IMR-90 (cell line): ENCODE measurements at regions not wholly inside any gene's neighbourhood (a gene's known extent, or its start where the extent isn't known, plus 50 kb on each side); places are given as distances from the start of the nearest gene placed in this dataset.

Experiments
- ATAC-seq: fragments of 200-7000 bp; cut with Tn5 transposase; 2 replicates; pipeline ENCODE4 v1.9.1; 2020; ENCODE audit warnings: low read depth, mild to moderate bottlenecking, moderate library complexity
- BruUV-seq: library from RNA; stranded (reverse); fragments of 400-500 nt; replicated peaks from 2 replicates; lab custom pipeline; 2021; lab: Mats Ljungman, UMichigan
- CTCF ChIA-PET: fragments of 300-600 bp; formaldehyde crosslinking; extraction: SDS; loops from one replicate; lab custom pipeline; 2021; ENCODE audit warnings: antibody characterized with exemption; lab: Yijun Ruan, JAX
- POLR2A ChIA-PET: fragments of 300-600 bp; sonication (Branson Sonifier 250); formaldehyde crosslinking; loops from one replicate; lab custom pipeline; 2022; ENCODE audit warnings: antibody characterized with exemption; ENCODE audit not compliant: unreplicated experiment; lab: Charles Lee
- DNase-seq: peaks from one replicate; pipeline ENCODE4 v3.0.0; 2013
- H2AFZ ChIP-seq: replicated peaks from 2 replicates; pipeline ENCODE3; 2013; ENCODE audit warnings: low read length, mild to moderate bottlenecking; ENCODE audit not compliant: poor library complexity
- H2AK5ac ChIP-seq: 2 replicates; pipeline ENCODE4 v1.6.1; 2013; ENCODE audit warnings: low read depth, low read length, inconsistent platforms
- H2AK9ac ChIP-seq: replicated peaks from 2 replicates; pipeline ENCODE3; 2013; ENCODE audit warnings: mild to moderate bottlenecking, low read depth, low read length, moderate library complexity; ENCODE audit not compliant: poor library complexity
- H2BK120ac ChIP-seq: 2 replicates; pipeline ENCODE4 v1.6.1; 2013; ENCODE audit warnings: low read depth, low read length, inconsistent platforms
- H2BK15ac ChIP-seq: 3 replicates; pipeline ENCODE4 v1.6.1; 2013; ENCODE audit warnings: low read depth, low read length, inconsistent platforms
- H2BK20ac ChIP-seq: 2 replicates; pipeline ENCODE4 v1.6.1; 2013; ENCODE audit warnings: low read depth, mild to moderate bottlenecking, inconsistent platforms, low read length, moderate library complexity
- H2BK5ac ChIP-seq: 2 replicates; pipeline ENCODE4 v1.6.1; 2013; ENCODE audit warnings: mild to moderate bottlenecking, low read depth, low read length, inconsistent platforms; ENCODE audit not compliant: poor library complexity, severe bottlenecking
- H3K14ac ChIP-seq: replicated peaks from 2 replicates; pipeline ENCODE4 v1.6.1; 2013; ENCODE audit warnings: low read depth, low read length, inconsistent platforms
- H3K18ac ChIP-seq: 2 replicates; pipeline ENCODE4 v1.6.1; 2013; ENCODE audit warnings: low read depth, low read length, control low read depth
- H3K23ac ChIP-seq: 2 replicates; pipeline ENCODE4 v1.6.1; 2013; ENCODE audit warnings: low read depth, low read length, inconsistent platforms
- H3K27ac ChIP-seq: 2 replicates; pipeline ENCODE4 v1.5.1; 2013; ENCODE audit warnings: mild to moderate bottlenecking, control low read depth, low read length; ENCODE audit not compliant: insufficient read depth
- H3K27me3 ChIP-seq: 2 replicates; pipeline ENCODE4 v1.6.1; 2013; ENCODE audit warnings: low read length; ENCODE audit not compliant: control insufficient read depth, insufficient read depth
- H3K36me3 ChIP-seq: 2 replicates; pipeline ENCODE4 v1.6.1; 2013; ENCODE audit warnings: low read length, mixed read lengths; ENCODE audit not compliant: control insufficient read depth, insufficient read depth
- H3K4ac ChIP-seq: 2 replicates; pipeline ENCODE4 v1.6.1; 2013; ENCODE audit warnings: low read depth, low read length, inconsistent platforms
- H3K4me1 ChIP-seq: 2 replicates; pipeline ENCODE4 v1.6.1; 2013; ENCODE audit warnings: low read length, mixed read lengths; ENCODE audit not compliant: control insufficient read depth, insufficient read depth
- H3K4me2 ChIP-seq: 2 replicates; pipeline ENCODE4 v1.6.1; 2013; ENCODE audit warnings: low read depth, mild to moderate bottlenecking, control low read depth, low read length, moderate library complexity
- H3K4me3 ChIP-seq: 2 replicates; pipeline ENCODE4 v1.5.1; 2013; ENCODE audit warnings: low read depth, mild to moderate bottlenecking, control low read depth, low read length, moderate library complexity; ENCODE audit not compliant: insufficient read depth
- H3K56ac ChIP-seq: 2 replicates; pipeline ENCODE4 v1.6.1; 2013; ENCODE audit warnings: low read length, inconsistent platforms; ENCODE audit not compliant: insufficient read depth; ENCODE audit errors: extremely low read depth
- H3K79me1 ChIP-seq, 2 experiments: 2 replicates each; pipeline ENCODE4 v1.6.1; 2013; ENCODE audit warnings: low read length in 2 of 2, inconsistent platforms in 1 of 2, low read depth in 1 of 2
- H3K9ac ChIP-seq: 2 replicates; pipeline ENCODE4 v1.6.1; 2013; ENCODE audit warnings: low read depth, low read length, control low read depth
- H3K9me1 ChIP-seq: 2 replicates; pipeline ENCODE4 v1.6.1; 2013; ENCODE audit warnings: low read length, inconsistent platforms; ENCODE audit not compliant: insufficient read depth
- H3K9me3 ChIP-seq: 2 replicates; pipeline ENCODE4 v1.6.1; 2013; ENCODE audit warnings: low read length; ENCODE audit not compliant: control insufficient read depth, insufficient read depth
- H4K20me1 ChIP-seq: 2 replicates; pipeline ENCODE4 v1.6.1; 2013; ENCODE audit warnings: low read length, inconsistent platforms; ENCODE audit not compliant: insufficient read depth
- H4K5ac ChIP-seq: 2 replicates; pipeline ENCODE4 v1.6.1; 2013; ENCODE audit warnings: mild to moderate bottlenecking, low read depth, low read length, control low read depth
- H4K8ac ChIP-seq, 2 experiments: 2 replicates each; pipeline ENCODE4 v1.6.1; 2013; ENCODE audit warnings: low read depth in 2 of 2, low read length in 2 of 2, control low read depth in 1 of 2, inconsistent platforms in 1 of 2
- H4K91ac ChIP-seq: 2 replicates; pipeline ENCODE4 v1.6.1; 2013; ENCODE audit warnings: low read depth, low read length, inconsistent platforms; ENCODE audit not compliant: insufficient read depth
- BHLHE40 ChIP-seq: fragments of 150-350 bp; IDR thresholded peaks from 2 replicates; pipeline ENCODE4 v1.6.1; 2016; ENCODE audit warnings: mild to moderate bottlenecking, low read depth, low read length
- CHD1 ChIP-seq: IDR thresholded peaks from 2 replicates; pipeline ENCODE4 v1.6.1; 2012; ENCODE audit warnings: low read depth, low read length, improper control_type of control experiment
- ELK1 ChIP-seq: fragments of 150-350 bp; IDR thresholded peaks from 2 replicates; pipeline ENCODE4 v1.6.1; 2016; ENCODE audit warnings: low read depth, mild to moderate bottlenecking, low read length, moderate library complexity, borderline replicate concordance
- MAFK ChIP-seq: IDR thresholded peaks from 2 replicates; pipeline ENCODE4 v1.6.1; 2012; ENCODE audit warnings: low read depth, low read length, improper control_type of control experiment
- MAZ ChIP-seq: IDR thresholded peaks from 2 replicates; pipeline ENCODE4 v1.6.1; 2012; ENCODE audit warnings: low read depth, mild to moderate bottlenecking, low read length, improper control_type of control experiment, moderate library complexity, borderline replicate concordance
- MXI1 ChIP-seq: IDR thresholded peaks from 2 replicates; pipeline ENCODE4 v1.6.1; 2012; ENCODE audit warnings: low read depth, mild to moderate bottlenecking, low read length, moderate library complexity, borderline replicate concordance
- NFE2L2 ChIP-seq: fragments of 150-350 bp; IDR thresholded peaks from 2 replicates; pipeline ENCODE4 v1.6.1; 2016; ENCODE audit warnings: low read depth, mild to moderate bottlenecking, low read length
- RAD21 ChIP-seq: IDR thresholded peaks from 2 replicates; pipeline ENCODE4 v1.6.1; 2012; ENCODE audit warnings: low read length, improper control_type of control experiment
- RCOR1 ChIP-seq: IDR thresholded peaks from 2 replicates; pipeline ENCODE4 v1.6.1; 2012; ENCODE audit warnings: mild to moderate bottlenecking, low read length, improper control_type of control experiment; ENCODE audit not compliant: insufficient replicate concordance
- USF2 ChIP-seq: fragments of 150-350 bp; IDR thresholded peaks from 2 replicates; pipeline ENCODE4 v1.6.1; 2017; ENCODE audit warnings: mild to moderate bottlenecking, antibody characterized with exemption, low read length, low read depth
- WGBS, 2 experiments: methylation state at CpG; one replicate each; pipeline versions ENCODE4 v1.1.5 to v1.1.7; 2013; ENCODE audit warnings: missing lambda C conversion rate in 2 of 2; ENCODE audit not compliant: insufficient read length in 1 of 2; ENCODE audit errors: extremely low coverage in 2 of 2; 5-methylcytosine and 5-hydroxymethylcytosine counted together
- dilution Hi-C: fragments of 300-500 bp; cut with HindIII; formaldehyde crosslinking; loops from one replicate; pipeline ENCODE4 v1.14.3; 2018; ENCODE audit warnings: low sequenced_read_pairs; ENCODE audit not compliant: unreplicated experiment
- in situ Hi-C: fragments of 300-500 bp; cut with MboI; formaldehyde crosslinking; loops from 3 replicates; pipeline ENCODE4 v1.14.3; 2019; ENCODE audit warnings: low sequenced_read_pairs, inconsistent platforms, mixed read lengths
- intact Hi-C: fragments of 100-400 bp; cut with micrococcal nuclease; formaldehyde crosslinking; loops from 2 replicates; pipeline ENCODE4 v1.10.0; 2022

- H3K4me3 ChIP-seq: no peak overlapping the region
- dilution Hi-C loops (no loop called here), intact Hi-C loops (no loop called here), in situ Hi-C loops (no loop called here)
- no peak overlapping the region for H3K27ac ChIP-seq
- H2AK9ac ChIP-seq: no peak overlapping the region
- TF ChIP-seq RAD21 (no peak), ELK1 (no peak), USF2 (no peak), BHLHE40 (no peak), MAZ (no peak), MAFK (no peak), CHD1 (no peak), NFE2L2 (no peak), RCOR1 (no peak), MXI1 (no peak)
- H3K36me3 ChIP-seq: no peaks in the 10 kb centered on the region
- ChIA-PET CTCF (no interaction called here), POLR2A (no interaction called here)
- H2BK20ac ChIP-seq: no peak overlapping the region
- no peak for ATAC-seq
- WGBS, 2 experiments: no CpG with 5 or more reads among the region's 2 CpGs
- H2BK120ac ChIP-seq: no peak overlapping the region
- no peaks in the 10 kb centered on the region for H3K27me3 ChIP-seq
- no peak overlapping the region for H3K9ac ChIP-seq
- no peaks in the 10 kb centered on the region for H3K9me1 ChIP-seq
- no peak overlapping the region for H2BK5ac ChIP-seq
- no peak overlapping the region for H3K14ac ChIP-seq
- no peak overlapping the region for H4K8ac ChIP-seq
- no peak overlapping the region for H2AK5ac ChIP-seq
- no peak overlapping the region for H3K4ac ChIP-seq
- no peak overlapping the region for H4K5ac ChIP-seq
- no peak overlapping the region for H2BK15ac ChIP-seq
- H3K4me1 ChIP-seq: no peaks in the 10 kb centered on the region
- H3K4me2 ChIP-seq: no peak overlapping the region
- no TSS peak for BruUV-seq
- DNase-seq: no peak
- H4K20me1 ChIP-seq: no peaks in the 10 kb centered on the region
- H2AFZ ChIP-seq: no peak overlapping the region
- no peak overlapping the region for H4K91ac ChIP-seq
- no peak overlapping the region for H3K23ac ChIP-seq
- peaks cover 2% of the 10 kb centered on the region; the same call in 1 of the 2 replicates for H3K9me3 ChIP-seq
- no peak overlapping the region for H3K56ac ChIP-seq
- no peaks in the 10 kb centered on the region for H3K79me1 ChIP-seq
- H3K18ac ChIP-seq: no peak overlapping the region
Observed at GRCh38 chr2:81238462-81238861, 933.9 kb upstream of the LRRTM1 start.
